SH-SY5Y (cell line): ENCODE measurements at regions not wholly inside any gene's neighbourhood (a gene's known extent, or its start where the extent isn't known, plus 50 kb on each side); places are given as distances from the start of the nearest gene placed in this dataset.

Source experiments
- GATA2 ChIP-seq: IDR thresholded peaks from 2 replicates; pipeline ENCODE4 v1.6.1; 2011; ENCODE audit warnings: mild to moderate bottlenecking, low read depth, low read length
- GATA3 ChIP-seq: IDR thresholded peaks from 2 replicates; pipeline ENCODE4 v1.6.1; 2011; ENCODE audit warnings: low read depth, mild to moderate bottlenecking, low read length, moderate library complexity

- no peak for TF ChIP-seq GATA2
- no peak for TF ChIP-seq GATA3
These were observed 236.3 kb upstream of the N4BP1 start for GRCh38 chr16:48846277-48846676.
